MM.1S (cell line): ENCODE measurements at regions not wholly inside any gene's neighbourhood (a gene's known extent, or its start where the extent isn't known, plus 50 kb on each side); places are given as distances from the start of the nearest gene placed in this dataset.

Experiments
- DNase-seq: peaks from one replicate; pipeline ENCODE4 v3.0.0-alpha.2; 2015
- H2AFZ ChIP-seq: fragments of 300-600 bp; sonication (generic); 2 replicates; pipeline ENCODE4 v1.6.0; 2016; ENCODE audit warnings: antibody characterized with exemption, low read length
- H3F3A ChIP-seq: fragments of 300-600 bp; sonication (generic); 2 replicates; pipeline ENCODE4 v1.6.1; 2016; ENCODE audit warnings: mild to moderate bottlenecking, antibody characterized with exemption, low read length, moderate library complexity, mixed read lengths; ENCODE audit not compliant: insufficient read depth
- H3K27ac ChIP-seq: fragments of 300-600 bp; sonication (generic); 2 replicates; pipeline ENCODE4 v1.5.1; 2016; ENCODE audit warnings: mild to moderate bottlenecking, low read length
- H3K27me3 ChIP-seq: fragments of 300-600 bp; sonication (generic); replicated peaks from 2 replicates; pipeline ENCODE4 v1.6.0; 2016; ENCODE audit warnings: low read length; ENCODE audit not compliant: insufficient read depth
- H3K36me3 ChIP-seq: fragments of 300-600 bp; sonication (generic); replicated peaks from 2 replicates; pipeline ENCODE4 v1.6.1; 2016; ENCODE audit warnings: mild to moderate bottlenecking, low read length, mixed read lengths; ENCODE audit not compliant: insufficient read depth
- H3K4me1 ChIP-seq: fragments of 300-600 bp; sonication (generic); 2 replicates; pipeline ENCODE4 v1.6.1; 2016; ENCODE audit warnings: low read length, mixed read lengths
- H3K4me2 ChIP-seq: fragments of 300-600 bp; sonication (generic); 2 replicates; pipeline ENCODE4 v1.6.0; 2016; ENCODE audit warnings: low read depth, low read length
- H3K4me3 ChIP-seq: fragments of 300-600 bp; sonication (generic); 2 replicates; pipeline ENCODE4 v1.5.1; 2016; ENCODE audit warnings: low read length, mixed read lengths
- H3K79me2 ChIP-seq: fragments of 300-600 bp; sonication (generic); 2 replicates; pipeline ENCODE4 v1.6.1; 2016; ENCODE audit warnings: mixed run types, low read length, mixed read lengths
- H3K9ac ChIP-seq: fragments of 300-600 bp; sonication (generic); 2 replicates; pipeline ENCODE4 v1.6.1; 2016; ENCODE audit warnings: low read length, mixed read lengths
- H3K9me2 ChIP-seq: fragments of 300-600 bp; sonication (generic); replicated peaks from 2 replicates; pipeline ENCODE4 v1.6.1; 2016; ENCODE audit warnings: mild to moderate bottlenecking, low read length, mixed read lengths; ENCODE audit not compliant: insufficient read depth
- H3K9me3 ChIP-seq: fragments of 300-600 bp; sonication (generic); replicated peaks from 2 replicates; pipeline ENCODE4 v1.6.1; 2016; ENCODE audit warnings: mild to moderate bottlenecking, low read length, mixed read lengths; ENCODE audit not compliant: insufficient read depth
- H4K20me1 ChIP-seq: fragments of 300-600 bp; sonication (generic); 2 replicates; pipeline ENCODE4 v1.6.1; 2016; ENCODE audit warnings: mild to moderate bottlenecking, low read length, moderate library complexity, mixed read lengths; ENCODE audit not compliant: insufficient read depth
- CTCF ChIP-seq: fragments of 300-600 bp; sonication (generic); IDR thresholded peaks from 2 replicates; pipeline ENCODE4 v1.5.1; 2016; ENCODE audit warnings: antibody characterized with exemption, low read length, mixed read lengths
- EZH2 ChIP-seq: fragments of 300-600 bp; sonication (generic); optimal IDR thresholded peaks from 2 replicates; pipeline ENCODE3; 2017; ENCODE audit warnings: low read depth, mild to moderate bottlenecking, antibody characterized with exemption, low read length, mixed read lengths
- EZH2phosphoT487 ChIP-seq: fragments of 300-600 bp; sonication (generic); IDR thresholded peaks from 2 replicates; pipeline ENCODE4 v1.6.1; 2018; ENCODE audit warnings: antibody characterized with exemption, low read length

- Histone ChIP-seq H3K27me3 (no peaks in the 10 kb centered on the region), H3K9me2 (no peaks in the 10 kb centered on the region), H4K20me1 (no peaks in the 10 kb centered on the region), H3K4me1 (no peaks in the 10 kb centered on the region), H3K27ac (no peak overlapping the region), H3K36me3 (no peaks in the 10 kb centered on the region), H3K79me2 (no peaks in the 10 kb centered on the region), H2AFZ (no peak overlapping the region), H3F3A (no peaks in the 10 kb centered on the region), H3K9ac (no peak overlapping the region), H3K4me2 (no peak overlapping the region), H3K9me3 (no peaks in the 10 kb centered on the region), H3K4me3 (no peak overlapping the region)
- TF ChIP-seq EZH2phosphoT487 (no peak), CTCF (no peak), EZH2 (no peak)
- DNase-seq = no peak
These were observed 1321.4 kb downstream of the SLITRK1 start for GRCh38 chr13:82560889-82561288.

GRCh38 chr13:82522872-82523271, 1359.4 kb downstream of the SLITRK1 start:
- no peak overlapping the region for H2AFZ ChIP-seq
- H4K20me1 ChIP-seq = no peaks in the 10 kb centered on the region
- H3K4me1 ChIP-seq = no peaks in the 10 kb centered on the region
- no peaks in the 10 kb centered on the region for H3K9me3 ChIP-seq
- no peaks in the 10 kb centered on the region for H3K9me2 ChIP-seq
- no peaks in the 10 kb centered on the region for H3K27me3 ChIP-seq
- TF ChIP-seq CTCF = no peak
- no peak for TF ChIP-seq EZH2
- no peaks in the 10 kb centered on the region for H3F3A ChIP-seq
- H3K27ac ChIP-seq = no peak overlapping the region
- no peak for DNase-seq
- H3K79me2 ChIP-seq = no peaks in the 10 kb centered on the region
- H3K9ac ChIP-seq = no peak overlapping the region
- H3K36me3 ChIP-seq = no peaks in the 10 kb centered on the region
- no peak overlapping the region for H3K4me2 ChIP-seq
- H3K4me3 ChIP-seq = no peak overlapping the region

- Histone ChIP-seq H3F3A (no peaks in the 10 kb centered on the region), H3K4me2 (no peak overlapping the region), H3K4me3 (no peak overlapping the region), H3K9me3 (no peaks in the 10 kb centered on the region), H3K36me3 (no peaks in the 10 kb centered on the region), H3K9ac (no peak overlapping the region), H3K27ac (no peak overlapping the region), H2AFZ (no peak overlapping the region), H3K9me2 (no peaks in the 10 kb centered on the region), H3K4me1 (no peaks in the 10 kb centered on the region), H3K27me3 (no peaks in the 10 kb centered on the region), H3K79me2 (no peaks in the 10 kb centered on the region), H4K20me1 (no peaks in the 10 kb centered on the region)
- no peak for DNase-seq
- TF ChIP-seq CTCF (no peak), EZH2 (no peak), EZH2phosphoT487 (no peak)
These were observed 1375.4 kb downstream of the SLITRK1 start for GRCh38 chr13:82506805-82507414.
